HEK293 (cell line): ENCODE measurements at regions not wholly inside any gene's neighbourhood (a gene's known extent, or its start where the extent isn't known, plus 50 kb on each side); places are given as distances from the start of the nearest gene placed in this dataset.
"Not testable (repeated sequence)": the region's sequence is repeated elsewhere in the genome, so short reads cannot be mapped to it uniquely, and the experiment has no call there.

Source experiments
- GLI2 ChIP-seq: fragments of 450-650 bp; formaldehyde crosslinking; IDR thresholded peaks from 2 replicates; pipeline ENCODE4; 2017; ENCODE audit warnings: missing biosample characterization, missing genetic modification characterization, low read depth, borderline replicate concordance
- SP2 ChIP-seq: fragments of 450-650 bp; formaldehyde crosslinking; IDR thresholded peaks from 2 replicates; pipeline ENCODE4 v1.5.1; 2016; ENCODE audit warnings: missing biosample characterization, missing genetic modification characterization
- SP7 ChIP-seq: fragments of 450-650 bp; formaldehyde crosslinking; IDR thresholded peaks from 2 replicates; pipeline ENCODE4 v1.5.1; 2016; ENCODE audit warnings: missing biosample characterization, missing genetic modification characterization
- ZNF133 ChIP-seq: fragments of 450-650 bp; formaldehyde crosslinking; IDR thresholded peaks from 2 replicates; pipeline ENCODE4 v1.5.1; 2016; ENCODE audit warnings: missing biosample characterization, missing genetic modification characterization
- ZNF174 ChIP-seq: fragments of 450-650 bp; formaldehyde crosslinking; IDR thresholded peaks from 2 replicates; pipeline ENCODE4 v1.5.0; 2017; ENCODE audit warnings: missing biosample characterization, mild to moderate bottlenecking, missing genetic modification characterization
- ZNF23 ChIP-seq: fragments of 450-650 bp; formaldehyde crosslinking; IDR thresholded peaks from 2 replicates; pipeline ENCODE4 v1.5.1; 2016; ENCODE audit warnings: missing biosample characterization, missing genetic modification characterization, borderline replicate concordance
- ZNF311 ChIP-seq: fragments of 450-650 bp; formaldehyde crosslinking; IDR thresholded peaks from 2 replicates; pipeline ENCODE4 v1.5.1; 2017; ENCODE audit warnings: missing biosample characterization, missing genetic modification characterization, borderline replicate concordance
- ZNF571 ChIP-seq: fragments of 450-650 bp; formaldehyde crosslinking; IDR thresholded peaks from 2 replicates; pipeline ENCODE4 v1.5.0; 2017; ENCODE audit warnings: missing biosample characterization, missing genetic modification characterization
- ZNF747 ChIP-seq: fragments of 450-650 bp; formaldehyde crosslinking; IDR thresholded peaks from 2 replicates; pipeline ENCODE4 v1.5.1; 2016; ENCODE audit warnings: missing biosample characterization, missing genetic modification characterization
- ZNF792 ChIP-seq: fragments of 450-650 bp; formaldehyde crosslinking; IDR thresholded peaks from 2 replicates; pipeline ENCODE4 v1.5.1; 2016; ENCODE audit warnings: missing biosample characterization, missing genetic modification characterization
- ZNF830 ChIP-seq: fragments of 450-650 bp; IDR thresholded peaks from 2 replicates; pipeline ENCODE4 v1.5.0; 2018; ENCODE audit warnings: missing biosample characterization, missing genetic modification characterization, low read depth, mild to moderate bottlenecking, moderate library complexity
- TF ChIP-seq, protein P1 (sequence below): fragments of 450-650 bp; formaldehyde crosslinking; IDR thresholded peaks from 2 replicates; pipeline ENCODE4 v1.5.1; 2016; ENCODE audit warnings: missing biosample characterization, missing genetic modification characterization
- TF ChIP-seq, protein P2 (sequence below): fragments of 450-650 bp; formaldehyde crosslinking; IDR thresholded peaks from 2 replicates; pipeline ENCODE4 v1.5.1; 2017; ENCODE audit warnings: missing biosample characterization, missing genetic modification characterization

DNA sequence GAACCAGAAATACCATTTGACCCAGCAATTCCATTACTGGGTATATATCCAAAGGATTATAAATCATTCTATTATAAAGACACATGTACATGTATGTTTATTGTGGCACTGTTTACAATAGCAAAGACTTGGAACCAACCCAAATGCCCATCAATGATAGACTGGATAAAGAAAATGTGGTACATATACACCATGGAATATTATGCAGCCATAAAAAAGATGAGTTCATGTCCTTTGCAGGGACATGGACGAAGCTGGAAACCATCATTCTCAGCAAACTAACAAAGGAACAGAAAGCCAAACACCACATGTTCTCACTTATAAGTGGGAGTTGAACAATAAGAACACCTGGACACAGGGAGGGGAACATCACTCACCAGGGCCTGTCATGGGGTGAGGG lies 183.1 kb upstream of the AGTR2 start:
- TF ChIP-seq, protein P1, sequence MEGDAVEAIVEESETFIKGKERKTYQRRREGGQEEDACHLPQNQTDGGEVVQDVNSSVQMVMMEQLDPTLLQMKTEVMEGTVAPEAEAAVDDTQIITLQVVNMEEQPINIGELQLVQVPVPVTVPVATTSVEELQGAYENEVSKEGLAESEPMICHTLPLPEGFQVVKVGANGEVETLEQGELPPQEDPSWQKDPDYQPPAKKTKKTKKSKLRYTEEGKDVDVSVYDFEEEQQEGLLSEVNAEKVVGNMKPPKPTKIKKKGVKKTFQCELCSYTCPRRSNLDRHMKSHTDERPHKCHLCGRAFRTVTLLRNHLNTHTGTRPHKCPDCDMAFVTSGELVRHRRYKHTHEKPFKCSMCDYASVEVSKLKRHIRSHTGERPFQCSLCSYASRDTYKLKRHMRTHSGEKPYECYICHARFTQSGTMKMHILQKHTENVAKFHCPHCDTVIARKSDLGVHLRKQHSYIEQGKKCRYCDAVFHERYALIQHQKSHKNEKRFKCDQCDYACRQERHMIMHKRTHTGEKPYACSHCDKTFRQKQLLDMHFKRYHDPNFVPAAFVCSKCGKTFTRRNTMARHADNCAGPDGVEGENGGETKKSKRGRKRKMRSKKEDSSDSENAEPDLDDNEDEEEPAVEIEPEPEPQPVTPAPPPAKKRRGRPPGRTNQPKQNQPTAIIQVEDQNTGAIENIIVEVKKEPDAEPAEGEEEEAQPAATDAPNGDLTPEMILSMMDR (tag by site-specific recombination), result not testable (repeated sequence)
- TF ChIP-seq ZNF747; ZNF311 (tag by site-specific recombination); SP7 (tag by site-specific recombination); ZNF830 (tag by site-specific recombination); GLI2 (tag by site-specific recombination); ZNF571; ZNF792; ZNF133 (tag by site-specific recombination); ZNF174 (tag by site-specific recombination); ZNF23; SP2: not testable (repeated sequence)
- TF ChIP-seq, protein P2, sequence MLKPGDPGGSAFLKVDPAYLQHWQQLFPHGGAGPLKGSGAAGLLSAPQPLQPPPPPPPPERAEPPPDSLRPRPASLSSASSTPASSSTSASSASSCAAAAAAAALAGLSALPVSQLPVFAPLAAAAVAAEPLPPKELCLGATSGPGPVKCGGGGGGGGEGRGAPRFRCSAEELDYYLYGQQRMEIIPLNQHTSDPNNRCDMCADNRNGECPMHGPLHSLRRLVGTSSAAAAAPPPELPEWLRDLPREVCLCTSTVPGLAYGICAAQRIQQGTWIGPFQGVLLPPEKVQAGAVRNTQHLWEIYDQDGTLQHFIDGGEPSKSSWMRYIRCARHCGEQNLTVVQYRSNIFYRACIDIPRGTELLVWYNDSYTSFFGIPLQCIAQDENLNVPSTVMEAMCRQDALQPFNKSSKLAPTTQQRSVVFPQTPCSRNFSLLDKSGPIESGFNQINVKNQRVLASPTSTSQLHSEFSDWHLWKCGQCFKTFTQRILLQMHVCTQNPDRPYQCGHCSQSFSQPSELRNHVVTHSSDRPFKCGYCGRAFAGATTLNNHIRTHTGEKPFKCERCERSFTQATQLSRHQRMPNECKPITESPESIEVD (tag by site-specific recombination), result not testable (repeated sequence)
